Prostate gland (tissue), 2 donors: ENCODE measurements at regions not wholly inside any gene's neighbourhood (a gene's known extent, or its start where the extent isn't known, plus 50 kb on each side); places are given as distances from the start of the nearest gene placed in this dataset.

Source experiments
- DNase-seq: peaks from one replicate; pipeline ENCODE4 v3.0.0-alpha.2; 2019; ENCODE audit warnings: low spot score
- H3K27ac ChIP-seq, 2 donors: fragments of 200-600 bp; sonication (generic); 2 replicates each; pipeline ENCODE4 v1.5.1; 2017 to 2019
- H3K27me3 ChIP-seq: fragments of 200-600 bp; sonication (generic); replicated peaks from 2 replicates; pipeline ENCODE4 v1.5.1; 2019; ENCODE audit not compliant: insufficient read depth
- H3K36me3 ChIP-seq, 2 donors: fragments of 200-600 bp; sonication (generic); 1 replicate in 1 of 2; 2 replicates in 1 of 2; pipeline versions ENCODE4 v1.5.1 to v1.8.1; 2017 to 2019
- H3K4me1 ChIP-seq: fragments of 200-600 bp; sonication (generic); replicated peaks from 2 replicates; pipeline ENCODE4 v1.5.1; 2019
- H3K4me3 ChIP-seq, 2 donors: fragments of 200-600 bp; sonication (generic); 2 replicates each; pipeline ENCODE4 v1.5.1; 2017 to 2019
- H3K9me3 ChIP-seq: fragments of 200-600 bp; sonication (generic); 2 replicates; pipeline ENCODE4 v1.5.1; 2017
- POLR2A ChIP-seq: fragments of 450-650 bp; IDR thresholded peaks from one replicate; pipeline ENCODE4 v1.6.1; 2016; ENCODE audit warnings: antibody characterized with exemption, mild to moderate bottlenecking
- POLR2AphosphoS5 ChIP-seq: sonication (generic); formaldehyde crosslinking; IDR thresholded peaks from one replicate; pipeline ENCODE4 v1.6.1; 2017; ENCODE audit warnings: antibody characterized with exemption
- WGBS: methylation state at CpG from one replicate; pipeline ENCODE4 v1.1.5; 2018; 5-methylcytosine and 5-hydroxymethylcytosine counted together
- intact Hi-C: fragments of 100-400 bp; cut with DNase I; formaldehyde crosslinking; loops from one replicate; pipeline ENCODE4 v1.14.2; 2022
- TF ChIP-seq, protein P1 (sequence below), 4 experiments: fragments of 200-600 bp in 2 of 4; fragments of 450-650 bp in 2 of 4; sonication (generic) in 2 of 4; IDR thresholded peaks; 1 replicate in 3 of 4; 2 replicates in 1 of 4; pipeline ENCODE4 v1.5.1; 2016 to 2019; ENCODE audit warnings: antibody characterized with exemption in 4 of 4, mild to moderate bottlenecking in 2 of 4, moderate library complexity in 2 of 4

DNA sequence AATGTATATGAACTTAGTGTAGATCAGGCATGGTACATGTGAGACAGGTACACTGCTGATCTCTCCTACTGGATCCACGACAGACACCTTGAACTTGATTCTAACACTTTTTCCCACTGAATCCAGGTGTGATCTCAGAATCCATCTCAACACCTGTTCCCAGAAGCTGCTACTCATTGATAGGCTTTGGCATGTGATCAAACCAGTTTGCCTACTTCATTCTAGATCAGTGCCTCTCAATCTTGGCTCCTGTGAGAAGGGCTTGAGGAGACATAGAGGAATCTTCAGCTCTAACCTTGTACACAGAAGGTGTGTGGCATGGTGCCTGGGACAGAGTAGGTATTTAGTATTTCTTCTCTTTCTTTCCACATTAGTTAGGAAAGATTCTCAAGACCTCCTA is 212.3 kb upstream of the ATP5MC3 start:
- Histone ChIP-seq H3K36me3 (no peaks in the 10 kb centered on the region), H3K4me1 (no peaks in the 10 kb centered on the region), H3K27me3 (no peaks in the 10 kb centered on the region), H3K9me3 (no peaks in the 10 kb centered on the region), H3K27ac (no peak overlapping the region), H3K4me3 (no peak overlapping the region)
- no peak for DNase-seq
- no peak for TF ChIP-seq POLR2AphosphoS5
- no peak for TF ChIP-seq POLR2A
- TF ChIP-seq, protein P1, sequence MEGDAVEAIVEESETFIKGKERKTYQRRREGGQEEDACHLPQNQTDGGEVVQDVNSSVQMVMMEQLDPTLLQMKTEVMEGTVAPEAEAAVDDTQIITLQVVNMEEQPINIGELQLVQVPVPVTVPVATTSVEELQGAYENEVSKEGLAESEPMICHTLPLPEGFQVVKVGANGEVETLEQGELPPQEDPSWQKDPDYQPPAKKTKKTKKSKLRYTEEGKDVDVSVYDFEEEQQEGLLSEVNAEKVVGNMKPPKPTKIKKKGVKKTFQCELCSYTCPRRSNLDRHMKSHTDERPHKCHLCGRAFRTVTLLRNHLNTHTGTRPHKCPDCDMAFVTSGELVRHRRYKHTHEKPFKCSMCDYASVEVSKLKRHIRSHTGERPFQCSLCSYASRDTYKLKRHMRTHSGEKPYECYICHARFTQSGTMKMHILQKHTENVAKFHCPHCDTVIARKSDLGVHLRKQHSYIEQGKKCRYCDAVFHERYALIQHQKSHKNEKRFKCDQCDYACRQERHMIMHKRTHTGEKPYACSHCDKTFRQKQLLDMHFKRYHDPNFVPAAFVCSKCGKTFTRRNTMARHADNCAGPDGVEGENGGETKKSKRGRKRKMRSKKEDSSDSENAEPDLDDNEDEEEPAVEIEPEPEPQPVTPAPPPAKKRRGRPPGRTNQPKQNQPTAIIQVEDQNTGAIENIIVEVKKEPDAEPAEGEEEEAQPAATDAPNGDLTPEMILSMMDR (IDR thresholded peaks at IDR 0.05) = no peak
- WGBS = 91% methylated on average over 1 of the region's 1 CpG
- intact Hi-C loops = no loop called here

DNA sequence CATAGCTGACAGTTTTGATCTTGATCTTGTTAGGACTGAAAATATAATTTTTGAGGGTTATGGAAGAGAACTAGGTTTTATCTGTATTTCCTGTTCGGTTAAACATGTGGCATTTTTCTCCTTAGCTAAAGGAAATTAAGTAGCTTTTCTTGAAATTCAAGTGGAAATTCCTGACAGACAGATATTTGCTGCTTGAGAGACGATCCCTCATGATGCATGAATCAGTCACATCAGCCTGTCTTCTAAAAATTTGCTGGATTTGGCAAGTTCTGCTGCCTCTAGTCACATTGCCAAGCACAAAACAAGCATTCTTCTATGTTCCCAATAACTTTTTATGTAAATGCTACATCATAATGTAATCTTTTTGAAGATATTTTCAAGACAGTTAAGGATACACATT is 201.8 kb upstream of the ATP5MC3 start:
- no peak for DNase-seq
- Histone ChIP-seq H3K27me3 (no peaks in the 10 kb centered on the region), H3K4me3 (no peak overlapping the region), H3K27ac (no peak overlapping the region), H3K9me3 (no peaks in the 10 kb centered on the region), H3K4me1 (no peaks in the 10 kb centered on the region), H3K36me3 (no peaks in the 10 kb centered on the region)
- WGBS = 32% methylated on average over 2 of the region's 2 CpGs
- TF ChIP-seq, protein P1 (IDR thresholded peaks at IDR 0.05) = no peak
- TF ChIP-seq POLR2A (no peak), POLR2AphosphoS5 (no peak)
- intact Hi-C loops = no loop called here

DNA sequence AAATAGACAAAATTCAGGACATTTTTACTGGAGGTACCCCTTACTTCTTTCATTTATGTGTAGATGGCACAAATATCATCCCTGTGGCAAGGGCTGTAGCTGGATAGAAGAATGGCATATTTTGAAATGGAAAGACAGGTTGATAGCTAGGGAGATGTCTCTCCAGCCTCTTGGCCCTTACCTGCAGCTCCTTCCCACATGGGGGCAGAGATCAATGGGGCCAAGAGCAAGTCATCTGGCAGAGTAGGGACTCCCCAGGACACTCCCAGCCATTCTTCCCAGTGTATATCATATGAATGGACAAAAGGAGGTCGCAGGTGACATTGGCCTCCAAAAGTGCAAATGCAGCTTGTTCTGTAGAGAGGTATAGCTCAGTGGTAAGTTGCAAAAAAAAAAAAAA is 192.2 kb upstream of the ATP5MC3 start:
- intact Hi-C loops = no loop called here
- 89% methylated on average over 1 of the region's 1 CpG for WGBS

DNA sequence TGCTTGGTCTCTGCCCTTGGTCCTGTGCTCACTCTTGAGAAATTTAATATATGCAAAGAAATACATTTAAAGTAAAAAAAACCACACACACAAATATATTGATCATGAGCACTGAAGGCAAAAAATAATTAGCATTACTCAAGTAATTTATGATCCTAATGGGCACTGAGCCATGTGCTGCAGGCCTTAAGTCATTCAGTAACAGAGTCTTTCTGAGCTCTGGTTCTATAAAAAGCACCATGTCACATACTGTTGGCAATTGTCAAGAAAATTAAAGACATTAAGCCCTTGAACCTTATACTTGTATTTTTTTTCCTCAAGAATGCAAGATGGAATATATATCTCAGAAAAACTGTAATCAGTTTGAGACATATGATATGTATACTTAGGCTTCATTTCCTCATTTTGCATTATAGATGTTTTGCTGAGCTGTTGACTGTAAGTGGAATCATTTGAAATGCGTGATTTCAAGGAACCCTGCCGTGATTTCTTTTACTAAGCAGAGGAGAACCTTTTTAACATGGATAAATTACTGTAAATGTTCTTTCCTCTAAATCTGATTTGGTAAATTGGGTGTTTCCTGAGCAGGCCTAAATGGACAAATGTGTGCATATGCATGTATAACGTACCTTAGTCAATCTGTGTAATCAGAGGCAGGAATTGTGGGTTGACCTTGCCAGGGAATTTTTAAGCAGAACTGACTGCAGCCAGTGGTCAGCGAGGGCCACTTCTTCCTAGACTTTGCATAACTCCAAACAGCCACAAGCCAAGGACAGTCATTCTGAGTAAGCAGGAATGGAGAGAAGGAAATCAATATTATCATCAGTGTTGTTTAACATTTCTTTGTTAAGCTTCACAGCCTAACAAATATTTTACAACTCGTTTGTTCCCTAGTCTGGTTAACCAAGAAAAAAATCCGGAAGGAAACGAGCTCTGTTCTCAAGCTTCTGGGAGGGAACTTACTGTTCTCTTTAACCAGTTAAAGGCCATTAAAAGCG is 191.5 kb upstream of the ATP5MC3 start:
- Histone ChIP-seq H3K9me3 (no peaks in the 10 kb centered on the region), H3K27ac (no peak overlapping the region), H3K27me3 (no peaks in the 10 kb centered on the region), H3K4me3 (no peak overlapping the region), H3K36me3 (no peaks in the 10 kb centered on the region), H3K4me1 (no peaks in the 10 kb centered on the region)
- peak; percentile 9 for TF ChIP-seq POLR2AphosphoS5
- TF ChIP-seq, protein P1 (IDR thresholded peaks at IDR 0.05) = no peak
- WGBS = 31% methylated on average over 8 of the region's 8 CpGs
- intact Hi-C loops = no loop called here
- DNase-seq = no peak

More for the DNA sequence above, 192.2 kb upstream of the ATP5MC3 start:
- H3K9me3 ChIP-seq = no peaks in the 10 kb centered on the region
- H3K27ac ChIP-seq = no peak overlapping the region
- no peaks in the 10 kb centered on the region for H3K36me3 ChIP-seq
- no peaks in the 10 kb centered on the region for H3K4me1 ChIP-seq
- H3K27me3 ChIP-seq = no peaks in the 10 kb centered on the region
- H3K4me3 ChIP-seq = no peak overlapping the region
- no peak for DNase-seq
- TF ChIP-seq POLR2A (no peak), POLR2AphosphoS5 (no peak)
- TF ChIP-seq, protein P1 (IDR thresholded peaks at IDR 0.05) = no peak

DNA sequence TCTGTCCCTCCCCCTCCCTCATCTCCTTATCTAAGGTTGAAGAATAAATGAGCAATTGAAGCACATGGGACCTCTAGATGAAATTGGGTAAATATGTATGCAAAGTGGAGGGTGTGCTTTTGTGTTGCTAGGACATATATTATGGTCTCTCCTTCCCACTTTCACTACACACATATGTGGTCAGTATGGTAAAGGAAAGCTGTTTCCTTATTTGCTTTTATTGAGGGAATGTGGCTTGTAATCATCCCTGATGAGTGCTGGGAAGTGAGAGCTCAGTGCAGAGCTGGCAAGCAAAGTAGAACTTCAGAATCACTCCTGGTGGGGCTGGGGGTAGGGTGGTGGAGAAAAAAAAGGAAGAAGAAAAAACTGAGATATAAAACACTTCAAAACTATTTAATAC is 189.9 kb upstream of the ATP5MC3 start:
- DNase-seq = no peak
- H3K9me3 ChIP-seq = no peaks in the 10 kb centered on the region
- H3K36me3 ChIP-seq = no peaks in the 10 kb centered on the region
- intact Hi-C loops = no loop called here
- H3K27ac ChIP-seq = no peak overlapping the region
- no peaks in the 10 kb centered on the region for H3K4me1 ChIP-seq
- no peaks in the 10 kb centered on the region for H3K27me3 ChIP-seq
- no peak overlapping the region for H3K4me3 ChIP-seq
- no peak for TF ChIP-seq POLR2AphosphoS5
- TF ChIP-seq, protein P1 (IDR thresholded peaks at IDR 0.05) = no peak
- no peak for TF ChIP-seq POLR2A
